ENCODE measurements at regions not wholly inside any gene's neighbourhood (a gene's known extent, or its start where the extent isn't known, plus 50 kb on each side); places are given as distances from the start of the nearest gene placed in this dataset.

GRCh38 chr1:96509951-96510350 lies 211.6 kb upstream of the PTBP2 start:
- no peaks in the 10 kb centered on the region for H3K4me1 ChIP-seq (ENCODE audit: control insufficient read depth, insufficient read depth, low read length)
- H3K4me3 ChIP-seq (ENCODE audit: low read length): no peak overlapping the region
- H3K36me3 ChIP-seq (ENCODE audit: control insufficient read depth, insufficient read depth, low read length): no peaks in the 10 kb centered on the region
- H3K27me3 ChIP-seq (ENCODE audit: control insufficient read depth, insufficient read depth, low read length): no peaks in the 10 kb centered on the region
- no peak for DNase-seq
- H3K27ac ChIP-seq (ENCODE audit: low read length): no peak overlapping the region
- no CpG with 5 or more reads among the region's 2 CpGs for WGBS (ENCODE audit: insufficient coverage, low lambda C conversion rate)
- no peaks in the 10 kb centered on the region for H3K9me3 ChIP-seq (ENCODE audit: control insufficient read depth, low read depth, low read length)

- Histone ChIP-seq H3K9me3 (ENCODE audit: control insufficient read depth, low read depth, low read length) (no peaks in the 10 kb centered on the region), H3K4me3 (ENCODE audit: low read length) (no peak overlapping the region), H3K27ac (ENCODE audit: low read length) (no peak overlapping the region), H3K27me3 (ENCODE audit: control insufficient read depth, insufficient read depth, low read length) (no peaks in the 10 kb centered on the region), H3K36me3 (ENCODE audit: control insufficient read depth, insufficient read depth, low read length) (no peaks in the 10 kb centered on the region), H3K4me1 (ENCODE audit: control insufficient read depth, insufficient read depth, low read length) (no peaks in the 10 kb centered on the region)
- no peak for DNase-seq
- 57% methylated on average over 1 of the region's 3 CpGs for WGBS (ENCODE audit: insufficient coverage, low lambda C conversion rate)
Measured at GRCh38 chr1:96510391-96510790, 211.2 kb upstream of the PTBP2 start.

GRCh38 chr1:96510911-96511310 lies 210.7 kb upstream of the PTBP2 start:
- DNase-seq: peak in 1 of 2 donors; percentile 45
- no peaks in the 10 kb centered on the region for H3K4me1 ChIP-seq (ENCODE audit: control insufficient read depth, insufficient read depth, low read length)
- H3K36me3 ChIP-seq (ENCODE audit: control insufficient read depth, insufficient read depth, low read length): no peaks in the 10 kb centered on the region
- WGBS (ENCODE audit: insufficient coverage, low lambda C conversion rate): 79% methylated on average over 3 of the region's 3 CpGs
- no peaks in the 10 kb centered on the region for H3K27me3 ChIP-seq (ENCODE audit: control insufficient read depth, insufficient read depth, low read length)
- H3K27ac ChIP-seq (ENCODE audit: low read length): no peak overlapping the region
- no peaks in the 10 kb centered on the region for H3K9me3 ChIP-seq (ENCODE audit: control insufficient read depth, low read depth, low read length)
- H3K4me3 ChIP-seq (ENCODE audit: low read length): no peak overlapping the region

- Histone ChIP-seq H3K4me1 (ENCODE audit: control insufficient read depth, insufficient read depth, low read length) (no peaks in the 10 kb centered on the region), H3K4me3 (ENCODE audit: low read length) (no peak overlapping the region), H3K27ac (ENCODE audit: low read length) (no peak overlapping the region), H3K27me3 (ENCODE audit: control insufficient read depth, insufficient read depth, low read length) (no peaks in the 10 kb centered on the region), H3K36me3 (ENCODE audit: control insufficient read depth, insufficient read depth, low read length) (no peaks in the 10 kb centered on the region), H3K9me3 (ENCODE audit: control insufficient read depth, low read depth, low read length) (no peaks in the 10 kb centered on the region)
- no peak for DNase-seq
- WGBS (ENCODE audit: insufficient coverage, low lambda C conversion rate): no CpG with 5 or more reads among the region's 1 CpG
Measured at GRCh38 chr1:96513136-96513535, 208.4 kb upstream of the PTBP2 start.

GRCh38 chr1:96515430-96515829 lies 206.2 kb upstream of the PTBP2 start:
- no CpG with 5 or more reads among the region's 3 CpGs for WGBS (ENCODE audit: insufficient coverage, low lambda C conversion rate)
- Histone ChIP-seq H3K36me3 (ENCODE audit: control insufficient read depth, insufficient read depth, low read length) (no peaks in the 10 kb centered on the region), H3K4me1 (ENCODE audit: control insufficient read depth, insufficient read depth, low read length) (no peaks in the 10 kb centered on the region), H3K4me3 (ENCODE audit: low read length) (no peak overlapping the region), H3K9me3 (ENCODE audit: control insufficient read depth, low read depth, low read length) (no peaks in the 10 kb centered on the region), H3K27me3 (ENCODE audit: control insufficient read depth, insufficient read depth, low read length) (no peaks in the 10 kb centered on the region), H3K27ac (ENCODE audit: low read length) (no peak overlapping the region)
- no peak for DNase-seq

- Histone ChIP-seq H3K27me3 (ENCODE audit: control insufficient read depth, insufficient read depth, low read length) (no peaks in the 10 kb centered on the region), H3K4me1 (ENCODE audit: control insufficient read depth, insufficient read depth, low read length) (no peaks in the 10 kb centered on the region), H3K36me3 (ENCODE audit: control insufficient read depth, insufficient read depth, low read length) (no peaks in the 10 kb centered on the region), H3K9me3 (ENCODE audit: control insufficient read depth, low read depth, low read length) (no peaks in the 10 kb centered on the region), H3K4me3 (ENCODE audit: low read length) (no peak overlapping the region), H3K27ac (ENCODE audit: low read length) (no peak overlapping the region)
- no peak for DNase-seq
- no CpG with 5 or more reads among the region's 1 CpG for WGBS (ENCODE audit: insufficient coverage, low lambda C conversion rate)
Measured at GRCh38 chr1:96515925-96516324, 205.7 kb upstream of the PTBP2 start.

- H3K4me1 ChIP-seq (ENCODE audit: control insufficient read depth, insufficient read depth, low read length): no peaks in the 10 kb centered on the region
- H3K4me3 ChIP-seq (ENCODE audit: low read length): no peak overlapping the region
- 82% methylated on average over 1 of the region's 9 CpGs for WGBS (ENCODE audit: insufficient coverage, low lambda C conversion rate)
- no peak overlapping the region for H3K27ac ChIP-seq (ENCODE audit: low read length)
- H3K27me3 ChIP-seq (ENCODE audit: control insufficient read depth, insufficient read depth, low read length): no peaks in the 10 kb centered on the region
- DNase-seq: no peak
- no peaks in the 10 kb centered on the region for H3K9me3 ChIP-seq (ENCODE audit: control insufficient read depth, low read depth, low read length)
- H3K36me3 ChIP-seq (ENCODE audit: control insufficient read depth, insufficient read depth, low read length): no peaks in the 10 kb centered on the region
Measured at GRCh38 chr1:96519851-96520578, 201.6 kb upstream of the PTBP2 start.

- Histone ChIP-seq H3K27me3 (ENCODE audit: control insufficient read depth, insufficient read depth, low read length) (no peaks in the 10 kb centered on the region), H3K27ac (ENCODE audit: low read length) (no peak overlapping the region), H3K4me1 (ENCODE audit: control insufficient read depth, insufficient read depth, low read length) (no peaks in the 10 kb centered on the region), H3K4me3 (ENCODE audit: low read length) (no peak overlapping the region), H3K9me3 (ENCODE audit: control insufficient read depth, low read depth, low read length) (no peaks in the 10 kb centered on the region), H3K36me3 (ENCODE audit: control insufficient read depth, insufficient read depth, low read length) (no peaks in the 10 kb centered on the region)
- no CpG with 5 or more reads among the region's 3 CpGs for WGBS (ENCODE audit: insufficient coverage, low lambda C conversion rate)
- no peak for DNase-seq
Measured at GRCh38 chr1:96520579-96520947, 201.0 kb upstream of the PTBP2 start.

- no peak overlapping the region for H3K27ac ChIP-seq (ENCODE audit: low read length)
- no peaks in the 10 kb centered on the region for H3K27me3 ChIP-seq (ENCODE audit: control insufficient read depth, insufficient read depth, low read length)
- 62% methylated on average over 3 of the region's 6 CpGs for WGBS (ENCODE audit: insufficient coverage, low lambda C conversion rate)
- no peaks in the 10 kb centered on the region for H3K36me3 ChIP-seq (ENCODE audit: control insufficient read depth, insufficient read depth, low read length)
- H3K9me3 ChIP-seq (ENCODE audit: control insufficient read depth, low read depth, low read length): no peaks in the 10 kb centered on the region
- H3K4me1 ChIP-seq (ENCODE audit: control insufficient read depth, insufficient read depth, low read length): no peaks in the 10 kb centered on the region
- H3K4me3 ChIP-seq (ENCODE audit: low read length): no peak overlapping the region
- no peak for DNase-seq
Measured at GRCh38 chr1:96521010-96521409, 200.6 kb upstream of the PTBP2 start.

GRCh38 chr1:96521994-96522760 lies 199.4 kb upstream of the PTBP2 start:
- Histone ChIP-seq H3K9me3 (ENCODE audit: control insufficient read depth, low read depth, low read length) (no peaks in the 10 kb centered on the region), H3K27ac (ENCODE audit: low read length) (no peak overlapping the region), H3K4me1 (ENCODE audit: control insufficient read depth, insufficient read depth, low read length) (no peaks in the 10 kb centered on the region), H3K4me3 (ENCODE audit: low read length) (no peak overlapping the region), H3K27me3 (ENCODE audit: control insufficient read depth, insufficient read depth, low read length) (no peaks in the 10 kb centered on the region), H3K36me3 (ENCODE audit: control insufficient read depth, insufficient read depth, low read length) (no peaks in the 10 kb centered on the region)
- WGBS (ENCODE audit: insufficient coverage, low lambda C conversion rate): 100% methylated on average over 1 of the region's 2 CpGs
- DNase-seq: no peak

GRCh38 chr1:96522927-96523326 lies 198.7 kb upstream of the PTBP2 start:
- DNase-seq: no peak
- H3K27ac ChIP-seq (ENCODE audit: low read length): no peak overlapping the region
- no peaks in the 10 kb centered on the region for H3K4me1 ChIP-seq (ENCODE audit: control insufficient read depth, insufficient read depth, low read length)
- H3K4me3 ChIP-seq (ENCODE audit: low read length): no peak overlapping the region
- no peaks in the 10 kb centered on the region for H3K36me3 ChIP-seq (ENCODE audit: control insufficient read depth, insufficient read depth, low read length)
- H3K27me3 ChIP-seq (ENCODE audit: control insufficient read depth, insufficient read depth, low read length): no peaks in the 10 kb centered on the region
- WGBS (ENCODE audit: insufficient coverage, low lambda C conversion rate): no CpG with 5 or more reads among the region's 1 CpG
- no peaks in the 10 kb centered on the region for H3K9me3 ChIP-seq (ENCODE audit: control insufficient read depth, low read depth, low read length)
